Esophagus muscularis mucosa (tissue), 4 donors: ENCODE measurements at regions not wholly inside any gene's neighbourhood (a gene's known extent, or its start where the extent isn't known, plus 50 kb on each side); places are given as distances from the start of the nearest gene placed in this dataset.

Source experiments
- DNase-seq: peaks from one replicate; pipeline ENCODE4 v3.0.0-alpha.2; 2017; ENCODE audit errors: extremely low spot score
- H3K27ac ChIP-seq, 4 donors: fragments of 200-600 bp; sonication (generic); replicated peaks in 1 of 4; 1 replicate in 3 of 4; 2 replicates in 1 of 4; pipeline ENCODE4 v1.5.1; 2016 to 2019; ENCODE audit warnings: mild to moderate bottlenecking in 1 of 4
- H3K27me3 ChIP-seq, 4 donors: fragments of 200-600 bp; sonication (generic); one replicate each; pipeline versions ENCODE4 v1.5.1 to v1.6.0; 2016 to 2019
- H3K36me3 ChIP-seq, 4 donors: fragments of 200-600 bp; sonication (generic); one replicate each; pipeline ENCODE4 v1.5.1; 2016 to 2019
- H3K4me1 ChIP-seq, 4 donors: fragments of 200-600 bp; sonication (generic); one replicate each; pipeline ENCODE4 v1.5.1; 2016 to 2019
- H3K4me3 ChIP-seq, 4 donors: fragments of 200-600 bp; sonication (generic); 1 replicate in 2 of 4; 2 replicates in 2 of 4; pipeline ENCODE4 v1.5.1; 2016 to 2019; ENCODE audit warnings: mild to moderate bottlenecking in 4 of 4, moderate library complexity in 1 of 4
- H3K9me3 ChIP-seq, 4 donors: fragments of 200-600 bp; sonication (generic); 1 replicate in 3 of 4; 2 replicates in 1 of 4; pipeline ENCODE4 v1.5.1; 2016 to 2019
- CTCF ChIP-seq, 3 experiments: fragments of 200-600 bp in 2 of 3; fragments of 450-650 bp in 1 of 3; sonication (generic) in 2 of 3; IDR thresholded peaks; one replicate each; pipeline ENCODE4 v1.5.1; 2017 to 2019; ENCODE audit warnings: antibody characterized with exemption in 3 of 3, mild to moderate bottlenecking in 2 of 3, moderate library complexity in 1 of 3
- EP300 ChIP-seq: sonication (generic); formaldehyde crosslinking; IDR thresholded peaks from one replicate; pipeline ENCODE4 v1.6.1; 2017; ENCODE audit warnings: antibody characterized with exemption
- POLR2A ChIP-seq: fragments of 450-650 bp; IDR thresholded peaks from one replicate; pipeline ENCODE4 v1.6.1; 2017; ENCODE audit warnings: antibody characterized with exemption, moderate library complexity, mild to moderate bottlenecking, low read depth
- POLR2AphosphoS5 ChIP-seq, 2 donors: sonication (generic); formaldehyde crosslinking; IDR thresholded peaks; one replicate each; pipeline ENCODE4 v1.6.1; 2017; ENCODE audit warnings: antibody characterized with exemption in 2 of 2
- WGBS: methylation state at CpG from one replicate; pipeline ENCODE4 v1.1.5; 2018; 5-methylcytosine and 5-hydroxymethylcytosine counted together
- intact Hi-C: fragments of 100-400 bp; cut with DNase I; formaldehyde crosslinking; loops from one replicate; pipeline ENCODE4 v1.15.1; 2023

- no peak for TF ChIP-seq EP300
- TF ChIP-seq POLR2AphosphoS5 (IDR thresholded peaks at IDR 0.05): no peak
- no peak for TF ChIP-seq CTCF (IDR thresholded peaks at IDR 0.05)
- no peak for TF ChIP-seq POLR2A
- Histone ChIP-seq H3K4me1 (no peaks in the 10 kb centered on the region), H3K9me3 (no peaks in the 10 kb centered on the region), H3K4me3 (no peak overlapping the region), H3K27ac (no peak overlapping the region), H3K36me3 (no peaks in the 10 kb centered on the region), H3K27me3 (no peaks in the 10 kb centered on the region)
- intact Hi-C loops: no loop called here
- DNase-seq: no peak
Observed at GRCh38 chr13:85445534-85445933, 353.7 kb downstream of the SLITRK6 start.

GRCh38 chr13:85441975-85442374 is 357.2 kb downstream of the SLITRK6 start:
- DNase-seq: no peak
- intact Hi-C loops: no loop called here
- TF ChIP-seq CTCF (IDR thresholded peaks at IDR 0.05): no peak
- TF ChIP-seq POLR2A: no peak
- no peak for TF ChIP-seq POLR2AphosphoS5 (IDR thresholded peaks at IDR 0.05)
- no peak for TF ChIP-seq EP300
- 92% methylated on average over 1 of the region's 1 CpG for WGBS
- no peak overlapping the region for H3K4me3 ChIP-seq
- H3K27me3 ChIP-seq: no peaks in the 10 kb centered on the region
- H3K27ac ChIP-seq: no peak overlapping the region
- no peaks in the 10 kb centered on the region for H3K9me3 ChIP-seq
- no peaks in the 10 kb centered on the region for H3K36me3 ChIP-seq
- H3K4me1 ChIP-seq: no peaks in the 10 kb centered on the region

- Histone ChIP-seq H3K9me3 (no peaks in the 10 kb centered on the region), H3K4me3 (no peak overlapping the region), H3K4me1 (no peaks in the 10 kb centered on the region), H3K36me3 (no peaks in the 10 kb centered on the region), H3K27me3 (no peaks in the 10 kb centered on the region), H3K27ac (no peak overlapping the region)
- WGBS: 94% methylated on average over 12 of the region's 12 CpGs
- intact Hi-C loops: no loop called here
- TF ChIP-seq EP300 (no peak), POLR2A (no peak), CTCF (IDR thresholded peaks at IDR 0.05) (no peak), POLR2AphosphoS5 (IDR thresholded peaks at IDR 0.05) (no peak)
- no peak for DNase-seq
Observed at GRCh38 chr13:85441364-85441763, 357.9 kb downstream of the SLITRK6 start.

GRCh38 chr13:85436029-85436428 is 363.2 kb downstream of the SLITRK6 start:
- intact Hi-C loops: no loop called here
- TF ChIP-seq POLR2AphosphoS5 (IDR thresholded peaks at IDR 0.05) (no peak), CTCF (IDR thresholded peaks at IDR 0.05) (no peak), POLR2A (no peak), EP300 (no peak)
- H3K4me1 ChIP-seq: no peaks in the 10 kb centered on the region
- DNase-seq: no peak
- no peaks in the 10 kb centered on the region for H3K36me3 ChIP-seq
- H3K9me3 ChIP-seq: no peaks in the 10 kb centered on the region
- H3K4me3 ChIP-seq: no peak overlapping the region
- no peak overlapping the region for H3K27ac ChIP-seq
- 100% methylated on average over 1 of the region's 1 CpG for WGBS
- H3K27me3 ChIP-seq: no peaks in the 10 kb centered on the region

GRCh38 chr13:85434927-85435326 is 364.3 kb downstream of the SLITRK6 start:
- Histone ChIP-seq H3K36me3 (no peaks in the 10 kb centered on the region), H3K9me3 (no peaks in the 10 kb centered on the region), H3K27me3 (no peaks in the 10 kb centered on the region), H3K4me3 (no peak overlapping the region), H3K4me1 (no peaks in the 10 kb centered on the region), H3K27ac (no peak overlapping the region)
- intact Hi-C loops: no loop called here
- no peak for DNase-seq
- no peak for TF ChIP-seq CTCF (IDR thresholded peaks at IDR 0.05)
- TF ChIP-seq POLR2AphosphoS5 (IDR thresholded peaks at IDR 0.05): no peak
- no peak for TF ChIP-seq POLR2A
- no peak for TF ChIP-seq EP300
